GM19452 (cell line): ENCODE measurements at regions not wholly inside any gene's neighbourhood (a gene's known extent, or its start where the extent isn't known, plus 50 kb on each side); places are given as distances from the start of the nearest gene placed in this dataset.

Experiments
- ATAC-seq: cut with Tn5 transposase; IDR thresholded peaks from one replicate; pipeline ENCODE4 v1.9.1; 2021; ENCODE audit not compliant: unreplicated experiment

DNA sequence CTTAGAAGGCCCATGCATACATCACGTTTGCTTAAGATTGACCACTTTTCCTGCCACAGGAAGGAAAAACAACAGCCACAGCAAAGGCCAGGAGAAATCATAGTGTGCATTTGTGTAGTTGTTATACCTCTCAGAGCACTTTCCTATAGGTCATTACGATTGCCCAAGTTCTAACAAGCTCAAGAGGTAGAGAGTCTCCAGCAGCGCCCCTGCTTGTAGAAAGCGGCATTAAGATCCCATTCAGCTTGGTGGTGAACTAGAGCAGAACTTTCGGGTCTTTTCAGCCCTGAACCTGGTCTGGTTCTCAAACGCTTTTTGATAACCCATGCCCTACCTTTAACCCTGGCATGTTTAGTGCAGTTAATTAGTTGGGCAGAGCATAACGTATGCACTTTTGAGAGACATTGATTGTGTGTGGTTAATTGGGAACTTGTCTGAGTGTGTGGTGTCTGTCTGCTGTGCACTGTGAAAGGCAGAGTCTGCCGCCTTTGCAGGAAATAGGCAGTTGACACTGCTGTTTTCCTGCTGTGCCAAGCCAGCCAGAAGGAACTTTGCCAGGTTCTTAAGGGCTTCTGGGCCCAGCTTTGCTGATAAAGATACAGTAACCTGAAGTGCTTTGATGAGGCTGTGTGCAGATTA is 109.9 kb upstream of the CLMP start:
- no peak for ATAC-seq

DNA sequence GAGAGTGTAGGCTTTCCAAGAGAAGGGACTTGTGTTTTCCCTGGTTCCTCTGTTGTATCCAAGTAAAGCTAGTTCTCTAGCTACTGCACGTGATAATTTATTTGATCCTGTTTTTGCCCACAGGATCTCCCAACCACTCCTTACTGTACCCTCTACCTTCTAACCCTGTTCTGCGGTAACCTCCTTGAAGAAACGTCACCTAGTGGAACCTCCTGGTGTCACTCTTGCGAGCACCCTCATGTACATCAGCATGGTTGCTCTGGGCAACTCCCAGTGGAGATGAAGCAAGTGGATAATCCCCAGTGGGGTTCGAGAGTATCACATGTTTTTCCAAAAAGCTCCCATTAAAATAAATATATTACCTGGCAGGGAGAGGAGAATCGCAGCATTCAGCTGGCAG is 108.9 kb upstream of the CLMP start:
- no peak for ATAC-seq

DNA sequence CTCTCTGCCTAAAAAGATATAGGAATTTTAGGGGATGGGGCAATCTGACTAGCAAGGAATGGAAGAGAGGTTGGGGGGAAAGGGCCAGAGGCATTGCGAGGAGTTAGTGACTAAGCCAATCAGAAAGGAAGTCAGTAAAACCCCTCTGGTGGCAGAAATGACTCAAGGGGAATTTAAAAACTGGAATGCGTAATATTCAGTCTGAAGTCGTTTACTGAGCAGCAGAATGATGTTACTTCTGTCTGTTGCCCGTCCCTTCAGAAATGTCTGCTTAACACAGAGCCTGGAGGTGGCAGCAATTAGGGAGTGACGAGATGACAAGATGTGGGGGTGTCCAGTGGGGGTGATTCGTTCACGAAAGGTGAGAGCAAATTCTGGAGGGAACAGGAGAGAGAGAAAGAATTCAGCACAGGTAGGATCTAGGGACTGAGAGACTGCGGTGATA is 107.7 kb upstream of the CLMP start:
- ATAC-seq, result peak; percentile 34

DNA sequence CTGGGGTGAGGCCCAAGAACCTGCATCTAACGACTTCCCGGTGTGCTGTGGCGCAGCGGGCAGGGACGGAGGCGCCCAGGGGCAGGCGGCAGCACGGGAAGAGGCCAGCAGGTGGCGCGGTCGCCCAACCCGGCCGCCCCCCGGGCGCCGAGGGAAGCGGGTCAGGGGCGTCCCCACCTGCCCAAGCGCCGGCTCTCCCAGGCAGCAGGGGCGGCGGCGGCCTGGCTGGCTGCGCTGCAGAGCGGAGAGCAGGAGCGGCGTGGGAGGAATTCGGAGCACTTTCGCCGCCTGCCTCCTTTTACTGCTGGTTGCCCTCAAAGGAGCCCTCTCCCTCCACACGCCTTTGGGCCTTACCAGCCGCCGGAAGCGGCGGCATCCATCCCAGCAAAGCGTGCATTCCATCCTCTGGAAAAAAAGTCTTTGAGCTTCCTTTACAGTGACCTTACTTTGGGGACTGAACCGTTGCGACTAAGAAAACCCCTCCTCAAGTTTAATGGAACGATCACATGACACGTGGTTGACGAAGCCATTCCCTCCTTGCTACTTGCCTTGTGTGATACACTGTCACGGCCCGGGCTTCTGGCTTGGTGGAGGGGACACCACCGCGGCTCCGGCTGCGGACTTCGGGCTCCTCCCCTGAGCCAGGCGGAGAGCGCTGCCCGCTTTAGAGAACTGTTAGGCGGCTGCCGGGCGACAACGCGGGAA is 106.8 kb upstream of the CLMP start:
- peak; percentile 71 for ATAC-seq

DNA sequence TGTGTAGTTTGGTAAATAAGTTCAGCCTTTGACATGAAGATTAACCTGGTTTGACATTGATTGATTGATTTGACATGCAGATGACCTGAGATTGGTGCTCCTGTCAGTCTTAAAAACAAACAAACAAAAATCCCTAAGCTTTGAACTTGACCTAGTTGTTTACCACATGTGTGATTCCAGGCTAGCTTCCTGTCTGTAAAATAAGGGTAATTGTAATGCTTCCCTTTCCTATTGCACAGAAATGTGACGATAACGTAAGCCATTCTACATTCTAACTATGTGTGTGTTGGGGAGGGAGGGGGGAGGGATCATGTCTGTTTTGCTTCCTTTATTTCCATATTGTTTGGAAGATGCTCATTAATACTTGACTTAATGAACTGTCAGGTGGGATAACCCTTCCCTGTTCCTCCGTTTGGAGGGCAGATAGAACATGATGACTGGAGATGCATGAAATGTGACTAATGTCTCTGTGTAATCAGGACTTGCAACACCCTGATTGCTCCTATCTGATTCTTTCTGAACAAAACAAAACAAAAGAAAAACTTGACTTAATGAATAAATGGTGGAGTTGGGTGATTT is 106.1 kb upstream of the CLMP start:
- no peak for ATAC-seq

DNA sequence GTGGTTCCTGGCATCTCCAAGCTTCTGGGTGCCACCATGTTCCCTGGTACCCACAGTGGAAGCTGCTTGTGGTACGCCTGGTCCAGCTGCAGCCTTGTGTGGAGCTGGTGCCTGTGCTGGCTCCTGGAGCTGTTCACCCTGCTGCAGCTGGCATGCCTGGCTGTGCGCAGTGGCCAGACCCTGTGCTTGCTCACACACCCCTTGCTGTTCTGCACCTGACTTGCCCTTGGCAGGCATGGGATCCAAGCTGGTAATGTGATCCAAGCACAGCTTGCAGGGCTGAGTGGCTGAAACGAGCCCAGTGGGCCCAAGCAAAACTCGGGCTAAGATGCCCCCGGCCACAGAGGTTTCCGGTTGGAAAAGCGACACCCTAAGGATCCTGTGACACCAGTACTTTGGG is 104.7 kb upstream of the CLMP start:
- no peak for ATAC-seq

DNA sequence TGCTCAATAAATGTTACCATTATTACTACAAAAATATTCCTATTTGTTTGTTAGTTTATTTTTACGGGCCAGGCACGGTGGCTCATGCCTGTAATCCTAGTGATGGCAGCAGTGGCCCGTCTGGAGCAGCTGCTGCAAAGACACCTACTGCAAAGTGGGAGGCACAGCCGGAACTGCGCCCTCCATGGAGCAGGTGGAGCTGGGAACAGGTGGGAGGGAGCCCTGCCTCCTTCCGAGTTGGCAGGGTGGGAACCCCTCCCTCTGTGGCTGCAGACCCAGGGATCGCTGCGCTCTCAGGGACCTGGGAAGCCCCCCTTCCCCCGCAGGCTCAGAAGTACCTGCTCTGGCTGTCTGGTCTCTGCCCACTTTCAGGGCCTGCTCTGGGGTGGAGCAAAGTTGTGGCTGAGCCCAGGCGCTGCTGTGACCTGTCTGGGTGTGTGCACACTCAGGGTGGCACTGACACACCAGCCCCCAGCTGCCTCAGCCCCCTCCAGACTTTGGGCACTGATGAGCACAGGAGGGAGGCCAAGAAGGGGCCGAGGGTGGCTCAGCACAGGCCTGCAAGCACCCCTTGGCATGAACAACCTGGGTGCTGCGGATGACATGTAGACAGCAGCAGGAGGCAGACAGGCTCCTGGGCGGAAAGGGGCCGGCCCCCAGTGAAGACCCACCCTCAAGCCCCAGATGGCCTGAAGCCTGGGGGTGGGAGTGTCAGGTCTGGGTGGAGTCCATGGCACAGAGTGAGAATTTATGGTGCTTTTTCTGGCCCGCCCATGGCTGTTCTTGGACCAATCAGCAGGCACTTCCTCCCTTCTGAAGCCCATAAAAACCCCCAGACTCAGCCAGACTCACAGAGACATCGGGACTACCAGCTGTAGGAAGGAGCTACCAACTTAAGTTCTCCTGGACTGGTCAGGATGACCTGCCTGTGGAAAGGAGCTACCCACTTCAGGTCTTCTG is 103.7 kb upstream of the CLMP start:
- no peak for ATAC-seq

DNA sequence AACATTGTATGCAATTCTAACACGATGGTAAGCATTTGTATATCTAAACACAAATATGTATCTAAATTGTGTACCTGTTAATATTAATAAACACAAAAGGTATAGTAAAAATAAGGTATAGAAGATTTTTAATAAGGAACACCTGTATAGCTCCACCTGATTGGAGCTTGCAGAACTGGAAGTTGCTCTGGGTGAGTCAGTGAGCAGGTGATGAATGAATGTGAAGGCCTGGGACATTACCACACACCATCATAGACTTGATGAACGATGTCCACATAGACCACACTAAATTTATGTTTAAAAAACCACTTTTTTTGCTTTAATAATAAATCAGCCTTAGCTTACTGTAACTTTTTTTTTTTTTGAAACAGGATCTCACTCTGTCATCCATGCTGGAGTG is 97.6 kb upstream of the CLMP start:
- ATAC-seq, result no peak

DNA sequence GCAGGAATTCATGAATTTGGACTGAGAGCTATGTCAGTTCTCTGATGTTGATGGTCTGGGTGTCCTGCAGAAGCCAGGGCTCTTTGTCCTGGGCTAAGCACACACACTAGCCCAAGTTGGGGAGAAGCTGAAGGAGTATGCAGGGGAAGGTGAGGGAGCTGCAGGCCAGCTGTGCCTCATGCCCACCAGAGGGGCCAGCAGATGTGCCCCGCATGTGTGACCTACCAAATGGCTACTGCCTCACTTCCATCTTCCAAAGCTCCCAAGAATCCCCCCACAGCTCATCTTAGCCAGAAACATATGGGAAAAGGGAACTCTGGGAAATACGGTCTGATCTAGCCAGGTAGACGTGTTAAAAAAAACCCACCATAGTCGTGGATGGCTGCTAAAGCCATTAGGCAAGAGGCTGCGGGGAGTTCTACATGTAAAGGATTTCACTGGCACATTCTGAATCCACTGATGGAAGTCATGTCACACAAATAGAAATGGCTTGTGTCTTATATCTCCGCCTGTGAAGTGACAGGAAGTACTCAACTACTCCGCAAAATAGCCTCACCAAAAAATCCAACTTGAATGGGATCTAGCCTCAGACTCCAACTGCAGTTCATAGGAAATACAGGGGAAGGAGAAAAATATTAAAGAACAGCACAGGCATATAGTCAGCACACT is 96.3 kb upstream of the CLMP start:
- no peak for ATAC-seq

DNA sequence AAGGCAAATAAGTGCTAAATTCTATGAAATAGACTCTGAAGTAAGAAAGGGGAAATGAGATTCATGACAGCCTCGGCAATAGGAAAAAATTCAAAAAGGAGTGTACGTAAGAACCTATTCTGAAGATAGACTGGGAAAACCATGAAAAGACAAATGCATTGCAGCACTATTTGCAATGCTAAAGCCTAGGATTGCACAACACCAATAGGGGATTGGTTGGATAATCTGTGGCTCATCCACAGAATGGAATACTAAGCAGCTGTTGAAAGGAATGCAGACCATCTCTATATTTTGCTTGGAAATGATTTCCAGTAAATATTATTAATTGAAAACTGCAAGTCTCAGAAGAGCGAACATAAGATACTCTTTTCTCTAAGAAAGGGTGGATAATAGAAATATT is 91.7 kb upstream of the CLMP start:
- ATAC-seq, result no peak

DNA sequence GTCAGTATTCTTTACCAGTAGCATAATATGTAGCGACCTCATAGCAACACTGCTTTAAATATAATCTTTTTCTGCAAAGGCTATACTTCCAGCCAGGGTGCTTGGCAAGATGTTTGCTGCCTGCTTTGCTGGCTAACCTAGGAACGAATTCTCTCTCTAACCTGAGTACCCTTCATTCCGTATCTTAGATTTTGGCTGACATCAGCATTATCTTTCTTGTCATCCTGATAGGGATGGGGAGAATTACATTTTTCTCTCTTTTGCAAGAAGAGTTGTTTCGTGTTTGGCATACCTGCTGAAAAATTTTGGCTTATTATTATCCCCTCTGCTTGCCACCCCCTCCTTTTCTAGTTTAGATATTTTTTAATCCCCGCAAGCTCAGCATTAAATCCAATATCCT is 91.2 kb upstream of the CLMP start:
- no peak for ATAC-seq

DNA sequence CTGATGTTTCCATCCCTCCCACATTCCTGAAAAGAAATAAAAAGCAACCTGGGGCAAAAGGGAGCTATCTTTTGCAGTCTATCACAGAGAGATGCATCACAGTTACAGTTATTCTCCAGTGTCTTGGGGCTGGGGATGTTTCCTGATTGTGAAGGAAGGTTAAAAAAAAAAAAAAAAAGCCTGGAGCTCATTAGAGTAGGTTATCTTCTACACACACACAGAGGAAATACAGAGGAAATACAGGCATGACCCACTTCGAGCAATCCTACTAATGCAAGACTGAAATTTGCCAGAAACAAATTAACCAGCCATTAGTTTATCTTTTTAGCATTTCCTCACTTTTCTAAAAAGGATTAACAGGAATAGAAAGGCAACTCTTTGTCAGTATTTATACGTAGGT is 89.4 kb upstream of the CLMP start:
- ATAC-seq, result no peak

DNA sequence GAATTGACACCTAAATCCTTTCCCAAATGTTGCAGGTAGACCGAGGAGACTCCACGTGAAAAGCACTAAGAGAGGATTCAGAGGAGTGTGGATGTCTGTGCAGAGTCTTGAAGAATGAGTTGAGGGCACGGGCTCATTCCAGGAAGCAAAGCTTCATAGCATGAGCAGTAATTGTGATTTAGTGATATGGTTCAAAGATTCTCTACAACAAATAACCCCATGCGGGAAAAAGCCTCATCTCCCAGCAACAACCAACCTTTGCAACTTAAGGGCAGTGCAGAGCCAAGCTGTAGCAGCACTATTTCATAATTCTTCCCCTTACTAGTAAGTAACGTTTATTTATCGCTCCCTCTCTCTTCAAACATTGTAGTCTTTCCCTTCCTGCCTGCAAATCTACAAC is 87.5 kb upstream of the CLMP start:
- no peak for ATAC-seq

DNA sequence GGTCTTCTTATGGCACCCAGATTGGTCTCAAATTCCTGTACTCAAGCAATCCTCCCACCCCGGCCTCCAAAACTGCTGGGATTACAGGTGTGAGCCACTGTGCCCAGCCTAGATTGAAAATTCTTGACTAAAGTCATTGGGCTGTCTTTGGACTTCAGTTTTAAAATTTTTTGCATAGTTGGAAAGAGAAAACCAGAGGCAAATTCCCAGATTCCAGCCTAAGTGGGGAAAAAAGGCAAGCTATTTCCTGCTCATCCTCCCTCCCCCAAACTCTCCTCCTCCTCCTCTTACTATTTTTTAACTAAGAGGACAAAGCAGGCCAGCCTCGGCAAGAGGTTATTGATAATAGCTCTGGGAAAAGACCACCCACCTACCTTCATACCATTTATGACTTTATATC is 78.6 kb upstream of the CLMP start:
- ATAC-seq, result no peak

DNA sequence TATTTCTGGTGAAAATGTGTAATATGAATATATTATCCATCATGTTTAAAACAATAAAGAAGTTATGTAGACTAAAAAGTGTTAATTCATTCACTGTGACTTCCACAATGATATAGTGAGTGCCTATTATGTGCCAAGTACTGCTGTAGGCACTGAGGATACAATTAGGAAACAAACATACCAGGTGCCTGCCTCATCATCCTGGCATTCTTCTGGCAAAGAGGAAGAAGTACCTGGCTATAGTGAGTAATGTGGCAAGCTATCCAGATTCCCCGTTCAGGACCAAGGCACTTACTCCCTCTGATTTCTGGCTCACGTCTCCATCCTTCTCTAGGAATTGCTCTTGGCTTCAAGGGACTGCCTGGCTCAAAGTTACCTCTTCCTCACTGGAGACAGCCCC is 77.5 kb upstream of the CLMP start:
- no peak for ATAC-seq

DNA sequence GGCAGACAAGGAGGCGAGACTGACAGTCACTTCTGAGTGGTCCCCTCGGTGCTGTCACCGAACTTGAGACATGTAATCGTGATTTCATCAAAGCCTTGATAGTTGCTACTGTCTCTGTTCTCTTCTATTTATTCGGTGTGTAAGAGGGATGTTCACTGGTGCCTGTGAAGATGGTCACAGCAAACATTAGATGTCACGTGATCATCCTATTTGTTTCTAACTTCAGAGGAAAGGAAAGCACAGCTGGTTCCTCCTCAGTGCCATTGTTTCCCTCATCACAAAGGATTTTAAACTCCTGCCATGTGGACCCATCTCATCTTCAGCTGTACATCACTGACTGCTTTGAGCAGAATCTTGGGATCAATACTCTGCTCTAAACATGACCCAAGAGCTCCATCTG is 73.1 kb upstream of the CLMP start:
- ATAC-seq, result no peak

DNA sequence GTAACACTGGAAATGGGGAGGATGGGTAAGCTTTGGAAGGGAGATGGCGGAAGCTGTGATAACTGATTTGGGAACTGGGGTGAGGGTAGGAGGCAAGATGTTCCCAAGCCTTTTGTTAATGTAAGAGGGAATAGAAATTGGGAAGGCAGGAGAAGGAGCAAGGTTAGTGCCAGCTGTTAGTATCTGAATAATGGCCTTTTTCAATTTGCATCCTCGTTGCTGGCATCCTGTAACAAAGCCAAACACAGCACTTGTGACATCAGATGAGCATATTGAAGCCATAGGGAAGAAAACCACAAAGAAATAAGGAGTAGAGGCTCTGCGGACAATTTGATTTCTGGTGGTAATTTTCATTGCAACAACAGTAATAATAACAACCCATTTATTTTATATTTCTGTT is 70.9 kb upstream of the CLMP start:
- no peak for ATAC-seq

DNA sequence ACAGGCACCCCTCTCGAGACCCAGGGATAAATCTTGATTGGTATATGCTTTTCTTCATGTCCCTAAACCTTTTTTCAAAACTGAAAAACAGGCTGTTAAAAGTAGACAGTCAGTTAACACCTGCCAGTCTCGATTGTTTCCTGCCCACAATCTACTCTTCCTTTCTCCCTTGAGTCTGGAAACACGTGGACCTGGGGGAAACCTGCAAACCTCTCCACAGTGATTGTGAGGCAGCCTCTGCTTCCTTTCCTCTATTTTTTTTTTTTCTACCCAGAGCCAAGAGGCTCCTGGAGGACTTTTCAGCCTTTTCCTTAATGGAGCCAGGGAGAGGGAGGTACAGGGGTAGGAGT is 69.4 kb upstream of the CLMP start:
- ATAC-seq, result peak; percentile 16

DNA sequence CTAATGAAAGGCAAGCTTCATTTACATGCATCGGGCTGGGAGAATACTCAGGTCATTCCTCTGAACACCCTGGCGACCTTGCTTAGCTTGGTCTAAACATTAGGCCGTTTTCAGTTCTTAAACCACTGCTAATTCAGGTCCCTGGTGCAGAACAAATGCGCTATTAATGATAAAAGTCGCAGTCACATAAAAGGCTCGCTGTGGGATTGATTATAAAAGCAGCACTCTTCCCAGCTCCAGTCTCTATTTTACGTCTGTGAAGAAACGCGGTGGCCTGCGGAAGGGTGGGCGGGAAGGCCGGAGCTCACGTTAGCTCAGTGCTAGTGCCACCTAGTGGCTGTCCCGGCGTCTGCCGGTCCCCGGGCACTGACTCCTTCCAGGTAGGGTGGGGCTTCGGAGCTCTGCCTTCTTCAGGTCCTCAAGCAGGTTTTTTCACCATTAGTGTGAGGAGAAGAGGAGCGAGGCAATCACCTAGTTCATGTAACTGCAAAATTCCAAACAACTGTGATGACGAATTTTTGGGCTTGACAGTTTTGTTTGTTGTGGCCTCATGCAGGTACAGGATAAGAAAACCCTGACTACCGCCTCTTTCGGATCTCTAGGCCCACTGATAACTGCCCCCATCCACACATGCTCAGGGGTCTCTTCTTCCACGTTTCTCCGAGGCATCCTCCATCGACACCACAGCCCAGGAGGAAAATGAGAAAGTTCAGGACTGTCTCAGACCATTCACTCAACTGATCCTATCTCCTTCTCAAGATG is 66.5 kb upstream of the CLMP start:
- no peak for ATAC-seq

DNA sequence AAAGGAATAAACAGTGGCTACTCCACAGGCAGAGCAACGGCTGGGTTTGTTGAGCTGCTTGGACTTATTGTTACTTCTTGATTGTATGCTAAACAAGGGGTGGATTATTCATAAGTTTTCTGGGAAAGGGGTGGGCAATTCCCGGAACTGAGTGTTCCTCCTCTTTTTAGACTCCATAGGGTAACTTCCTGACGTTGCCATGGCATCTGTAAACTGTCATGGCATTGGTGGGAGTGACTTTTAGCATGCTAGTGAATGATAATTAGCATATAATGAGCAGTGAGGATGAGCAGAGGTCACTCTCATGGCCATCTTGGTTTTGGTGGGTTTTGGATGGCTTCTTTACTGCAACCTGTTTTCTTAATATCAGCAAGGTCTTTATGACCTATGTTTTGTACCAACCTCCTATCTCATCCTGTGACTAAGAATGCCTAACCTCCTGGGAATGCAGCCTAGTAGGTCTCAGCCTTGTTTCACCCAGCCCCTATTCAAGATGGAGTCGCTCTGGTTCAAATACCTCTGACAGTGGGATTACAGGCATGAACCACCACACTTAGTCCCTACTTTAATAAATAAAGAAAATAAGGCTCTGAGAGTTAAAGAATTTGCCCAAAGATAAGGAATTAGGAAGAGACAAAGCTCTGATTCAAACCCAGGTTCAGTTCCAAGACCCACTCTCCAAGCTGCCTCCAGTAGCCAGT is 65.6 kb upstream of the CLMP start:
- no peak for ATAC-seq
